Central memory CD8-positive, alpha-beta T cell (primary cell): ENCODE measurements at regions not wholly inside any gene's neighbourhood (a gene's known extent, or its start where the extent isn't known, plus 50 kb on each side); places are given as distances from the start of the nearest gene placed in this dataset.

ENCODE experiments used
- ATAC-seq: fragments of 150-1000 bp; cut with Tn5 transposase; replicated peaks from 2 replicates; pipeline ENCODE4 v1.10.0; 2022; ENCODE audit warnings: mild to moderate bottlenecking, moderate FRiP score, moderate number of reproducible peaks; ENCODE audit not compliant: poor library complexity, severe bottlenecking; ENCODE audit errors: extremely low read depth
- DNase-seq, 2 donors: peaks; one replicate each; pipeline ENCODE4 v3.0.0; 2021; ENCODE audit warnings: low spot score in 2 of 2
- H3K27ac Mint-ChIP-seq: one replicate; pipeline ENCODE4 v1.8.0; 2022; ENCODE audit warnings: low read depth, mild to moderate bottlenecking, moderate library complexity, mixed read lengths
- H3K27me3 Mint-ChIP-seq: one replicate; pipeline ENCODE4 v1.8.0; 2022; ENCODE audit warnings: mixed read lengths
- H3K36me3 Mint-ChIP-seq: one replicate; pipeline ENCODE4 v1.8.0; 2022; ENCODE audit warnings: mild to moderate bottlenecking, moderate library complexity, mixed read lengths; ENCODE audit not compliant: insufficient read depth
- H3K4me1 Mint-ChIP-seq: one replicate; pipeline ENCODE4 v1.8.0; 2022; ENCODE audit warnings: mixed read lengths
- H3K4me3 Mint-ChIP-seq: one replicate; pipeline ENCODE4 v1.8.0; 2022; ENCODE audit warnings: mild to moderate bottlenecking, moderate library complexity, mixed read lengths
- H3K9me3 Mint-ChIP-seq: one replicate; pipeline ENCODE4 v1.8.0; 2022; ENCODE audit warnings: mixed read lengths

DNA sequence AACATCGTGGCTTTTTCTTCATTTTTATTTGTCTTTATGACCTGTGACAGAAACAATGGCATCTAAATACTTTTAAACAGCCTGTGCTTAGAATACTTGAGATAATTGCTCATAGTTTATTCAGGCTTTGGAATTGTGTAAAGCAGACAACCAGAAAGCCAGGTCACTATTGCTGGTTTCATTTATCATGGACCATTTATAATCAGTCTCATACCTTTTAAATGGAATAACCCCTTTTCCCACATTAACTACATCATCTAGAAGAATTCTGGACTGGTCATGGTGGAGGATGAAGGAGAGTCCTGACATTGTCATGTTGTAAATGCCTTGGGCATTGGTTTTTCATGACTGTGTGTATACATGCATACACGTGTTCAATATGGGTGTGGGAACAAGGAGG lies 661.5 kb downstream of the EPM2A start:
- H3K4me1 Mint-ChIP-seq, result no peaks in the 10 kb centered on the region
- DNase-seq (no peak), ATAC-seq (no peak)
- H3K27ac Mint-ChIP-seq, result no peak overlapping the region
- no peaks in the 10 kb centered on the region for H3K9me3 Mint-ChIP-seq
- H3K27me3 Mint-ChIP-seq, result peaks cover 29% of the 10 kb centered on the region
- H3K36me3 Mint-ChIP-seq, result no peaks in the 10 kb centered on the region
- H3K4me3 Mint-ChIP-seq, result no peak overlapping the region

DNA sequence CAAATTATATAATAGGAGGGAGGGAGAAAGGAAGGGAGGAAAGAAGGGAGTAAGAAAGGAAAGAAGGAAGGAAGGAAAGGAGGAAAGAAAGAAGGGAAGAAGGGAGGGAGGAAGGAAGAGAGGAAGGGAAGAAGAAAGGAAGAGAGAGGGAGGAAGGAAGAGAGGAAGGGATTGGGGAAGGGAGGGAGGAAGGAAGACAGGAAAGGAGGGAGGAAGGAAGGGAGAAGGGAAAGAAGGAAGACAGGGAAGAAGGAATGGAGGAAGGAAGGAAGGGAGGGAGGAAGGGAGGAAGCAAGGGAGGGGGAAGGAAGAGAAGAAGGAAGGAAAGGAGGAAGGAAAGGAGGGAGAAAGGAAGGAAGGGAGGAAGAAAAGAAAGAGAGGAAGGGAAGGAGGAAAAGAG lies 660.5 kb downstream of the EPM2A start:
- no peak overlapping the region for H3K4me3 Mint-ChIP-seq
- H3K4me1 Mint-ChIP-seq, result no peaks in the 10 kb centered on the region
- H3K27me3 Mint-ChIP-seq, result peaks cover 21% of the 10 kb centered on the region
- no peak for DNase-seq
- ATAC-seq, result no peak
- H3K9me3 Mint-ChIP-seq, result no peaks in the 10 kb centered on the region
- H3K36me3 Mint-ChIP-seq, result no peaks in the 10 kb centered on the region
- H3K27ac Mint-ChIP-seq, result no peak overlapping the region

DNA sequence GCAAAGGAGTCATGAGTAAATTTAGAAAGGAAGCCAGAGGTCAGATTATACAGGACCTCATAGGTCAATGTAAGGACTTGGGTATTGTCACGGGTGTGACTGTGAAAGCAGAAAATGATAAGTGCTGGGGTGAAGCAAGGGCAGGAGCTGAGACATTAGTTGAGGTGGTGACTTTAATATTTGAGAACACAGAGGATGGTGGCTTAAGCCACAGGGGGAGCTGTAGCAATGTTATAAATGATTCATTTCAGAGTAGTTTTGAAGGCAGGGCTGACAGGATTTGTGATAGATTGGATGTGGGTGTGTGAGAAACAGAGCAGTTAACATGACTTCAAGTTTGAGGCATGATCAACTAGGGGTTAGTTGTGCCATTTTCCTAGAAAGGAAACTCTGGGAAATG lies 659.9 kb downstream of the EPM2A start:
- H3K4me1 Mint-ChIP-seq, result no peaks in the 10 kb centered on the region
- H3K27me3 Mint-ChIP-seq, result peaks cover 21% of the 10 kb centered on the region
- no peak for ATAC-seq
- no peak overlapping the region for H3K27ac Mint-ChIP-seq
- no peak for DNase-seq
- no peaks in the 10 kb centered on the region for H3K36me3 Mint-ChIP-seq
- no peak overlapping the region for H3K4me3 Mint-ChIP-seq
- H3K9me3 Mint-ChIP-seq, result no peaks in the 10 kb centered on the region

DNA sequence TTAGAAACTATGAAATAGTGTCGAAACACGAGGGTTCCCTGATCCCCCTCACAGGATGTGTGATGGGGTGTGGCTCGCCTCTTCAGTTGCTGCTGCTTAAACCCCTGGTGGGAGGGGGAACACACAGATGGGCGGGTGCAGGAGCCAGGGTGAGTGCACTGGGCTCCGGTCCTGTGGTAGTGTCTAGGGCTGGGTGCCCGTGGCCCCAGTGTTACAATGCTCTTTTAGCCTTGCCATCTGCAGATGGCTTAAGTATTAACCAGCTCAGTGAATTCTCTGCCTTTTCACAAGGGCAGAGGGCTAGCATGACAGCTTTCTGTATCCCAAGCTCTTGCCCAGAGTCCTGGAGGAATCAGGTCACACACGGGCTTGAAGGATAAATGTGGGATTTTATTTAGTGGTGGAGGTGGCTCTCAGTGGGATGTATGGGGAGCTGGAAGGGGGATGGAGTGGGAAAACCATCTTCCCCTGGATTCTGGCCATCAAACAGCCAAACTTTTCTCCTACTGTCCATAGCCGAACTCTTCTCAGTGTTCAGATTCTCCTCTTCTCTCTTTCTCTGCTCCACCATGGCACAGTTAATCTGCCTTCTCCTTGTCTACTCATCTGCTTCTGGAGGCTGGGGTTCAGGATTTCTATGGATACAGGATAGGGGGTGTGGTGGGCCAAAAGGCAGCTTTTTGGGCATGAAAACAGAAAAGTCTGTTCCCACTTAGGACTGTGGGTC lies 659.0 kb downstream of the EPM2A start:
- no peak overlapping the region for H3K27ac Mint-ChIP-seq

GRCh38 chr6:145077382-145077781 lies 657.9 kb downstream of the EPM2A start:
- no peaks in the 10 kb centered on the region for H3K9me3 Mint-ChIP-seq
- no peaks in the 10 kb centered on the region for H3K4me1 Mint-ChIP-seq
- ATAC-seq (no peak), DNase-seq (no peak)
- peaks cover 21% of the 10 kb centered on the region for H3K27me3 Mint-ChIP-seq
- no peaks in the 10 kb centered on the region for H3K36me3 Mint-ChIP-seq
- no peak overlapping the region for H3K4me3 Mint-ChIP-seq
- no peak overlapping the region for H3K27ac Mint-ChIP-seq

More for the DNA sequence above, 659.0 kb downstream of the EPM2A start:
- peaks cover 21% of the 10 kb centered on the region for H3K27me3 Mint-ChIP-seq
- H3K9me3 Mint-ChIP-seq, result no peaks in the 10 kb centered on the region
- no peaks in the 10 kb centered on the region for H3K36me3 Mint-ChIP-seq
- no peak overlapping the region for H3K4me3 Mint-ChIP-seq
- no peaks in the 10 kb centered on the region for H3K4me1 Mint-ChIP-seq
- ATAC-seq (no peak), DNase-seq (no peak)

DNA sequence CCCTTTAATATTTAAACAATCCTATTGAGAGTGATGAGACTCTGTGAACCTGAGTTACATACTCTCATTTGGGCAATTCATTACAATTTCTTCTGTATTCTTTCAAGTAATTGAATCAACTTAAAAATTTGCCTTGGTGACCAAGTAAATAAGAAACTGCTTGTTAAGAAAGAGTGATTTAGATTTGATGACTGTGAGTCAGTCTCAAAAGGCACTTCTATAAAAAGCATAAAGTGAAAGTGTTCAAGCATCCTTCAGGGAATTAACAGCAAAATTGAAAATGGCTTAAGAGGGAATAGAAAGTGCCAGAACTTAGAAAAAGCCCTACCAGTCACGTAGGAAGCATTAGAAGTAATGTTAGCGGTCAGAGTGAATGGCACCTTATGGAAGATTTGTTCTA lies 654.7 kb downstream of the EPM2A start:
- H3K4me3 Mint-ChIP-seq, result no peak overlapping the region
- H3K36me3 Mint-ChIP-seq, result peaks cover 1% of the 10 kb centered on the region
- no peaks in the 10 kb centered on the region for H3K9me3 Mint-ChIP-seq
- DNase-seq (no peak), ATAC-seq (no peak)
- no peaks in the 10 kb centered on the region for H3K4me1 Mint-ChIP-seq
- H3K27me3 Mint-ChIP-seq, result peaks cover 34% of the 10 kb centered on the region
- no peak overlapping the region for H3K27ac Mint-ChIP-seq

- ATAC-seq, result no peak
- no peak for DNase-seq
- Mint-ChIP-seq H3K9me3 (no peaks in the 10 kb centered on the region), H3K4me1 (no peaks in the 10 kb centered on the region), H3K27me3 (peaks cover 38% of the 10 kb centered on the region), H3K36me3 (peaks cover 1% of the 10 kb centered on the region), H3K4me3 (no peak overlapping the region), H3K27ac (no peak overlapping the region)
These were observed 653.6 kb downstream of the EPM2A start for GRCh38 chr6:145081677-145082076.

GRCh38 chr6:145082359-145082758 lies 653.0 kb downstream of the EPM2A start:
- H3K9me3 Mint-ChIP-seq, result no peaks in the 10 kb centered on the region
- ATAC-seq, result no peak

DNA sequence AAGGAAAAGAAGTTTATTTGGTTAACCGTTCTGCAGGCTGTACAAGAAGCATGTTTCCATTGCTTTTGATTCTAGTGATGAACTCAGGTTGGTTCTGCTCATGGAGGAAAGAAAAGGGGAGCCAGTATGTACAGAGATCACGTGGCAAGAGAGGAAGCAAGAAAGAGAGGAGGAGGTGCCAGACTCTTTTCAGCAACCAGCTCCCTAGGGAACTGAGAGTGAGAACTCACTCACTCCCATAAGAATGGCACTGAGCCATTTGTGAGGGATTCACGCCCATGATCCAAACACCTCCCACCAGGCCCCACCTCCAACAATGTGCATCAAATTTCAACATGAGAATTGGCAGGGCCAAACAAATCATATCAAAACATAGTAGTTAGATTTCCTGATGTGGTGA lies 649.1 kb downstream of the EPM2A start:
- peaks cover 1% of the 10 kb centered on the region for H3K36me3 Mint-ChIP-seq
- no peaks in the 10 kb centered on the region for H3K9me3 Mint-ChIP-seq
- H3K4me1 Mint-ChIP-seq, result no peaks in the 10 kb centered on the region
- peaks cover 45% of the 10 kb centered on the region for H3K27me3 Mint-ChIP-seq
- no peak for DNase-seq
- no peak for ATAC-seq
- H3K27ac Mint-ChIP-seq, result no peak overlapping the region
- H3K4me3 Mint-ChIP-seq, result no peak overlapping the region

More at GRCh38 chr6:145082359-145082758, 653.0 kb downstream of the EPM2A start:
- Mint-ChIP-seq H3K4me3 (no peak overlapping the region), H3K27me3 (peaks cover 31% of the 10 kb centered on the region), H3K36me3 (peaks cover 1% of the 10 kb centered on the region), H3K27ac (no peak overlapping the region), H3K4me1 (no peaks in the 10 kb centered on the region)
- no peak for DNase-seq

DNA sequence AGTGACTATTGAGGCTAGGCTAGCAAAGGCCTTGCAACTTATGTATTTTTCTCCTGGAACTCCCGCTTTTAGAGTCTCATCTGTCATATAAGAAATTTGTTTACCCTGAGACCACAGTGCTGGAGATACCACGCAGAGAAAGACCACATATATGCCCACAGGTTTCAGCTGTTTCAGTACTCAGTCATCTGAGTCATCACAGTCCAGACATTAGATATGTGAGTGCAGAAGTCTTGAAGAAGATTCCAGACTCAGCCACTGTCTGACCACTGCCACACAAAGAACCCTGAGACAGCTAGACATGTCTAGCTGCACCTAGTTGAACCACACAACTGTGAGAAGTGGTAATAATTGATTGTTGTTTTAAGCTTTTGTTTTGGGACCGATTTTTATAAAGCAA lies 648.3 kb downstream of the EPM2A start:
- DNase-seq, result no peak
- H3K4me3 Mint-ChIP-seq, result no peak overlapping the region
- no peaks in the 10 kb centered on the region for H3K4me1 Mint-ChIP-seq

DNA sequence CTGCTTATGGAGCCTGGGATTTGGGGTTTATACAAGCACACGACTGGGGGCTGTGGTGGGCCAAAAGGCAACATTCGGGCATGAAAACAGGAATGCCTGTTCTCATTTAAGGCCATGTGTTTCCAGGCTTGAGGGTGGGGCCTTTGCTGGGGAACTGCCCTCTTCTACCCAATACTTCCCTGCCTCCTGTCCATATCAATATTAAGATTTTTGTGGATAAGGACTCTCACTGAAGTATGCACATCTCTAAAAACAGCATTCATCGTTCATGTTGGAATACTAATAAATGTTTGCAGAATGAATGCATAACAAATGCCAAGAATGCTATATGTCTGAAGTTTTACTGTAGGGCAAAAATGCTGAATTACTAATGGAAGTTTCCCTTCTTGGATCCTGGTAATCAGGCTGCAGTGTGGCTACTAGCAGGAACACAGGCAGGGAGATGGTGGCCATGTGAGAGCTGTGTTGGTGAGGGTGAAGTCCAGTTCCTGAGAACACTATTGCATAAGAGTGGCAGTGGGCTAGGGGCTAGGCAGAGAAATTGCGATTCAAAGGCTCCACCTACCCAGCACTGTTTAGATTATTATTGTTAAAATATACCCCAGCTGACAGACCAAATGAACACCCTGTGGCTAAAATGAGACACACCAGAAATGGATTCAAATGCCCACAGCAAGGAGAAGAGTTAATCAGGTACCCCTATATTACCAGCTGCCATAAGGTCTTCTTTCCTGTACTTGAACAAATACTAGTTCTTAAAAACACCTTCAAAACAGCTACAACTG lies 644.3 kb downstream of the EPM2A start:
- Mint-ChIP-seq H3K27ac (no peak overlapping the region), H3K9me3 (no peaks in the 10 kb centered on the region), H3K4me1 (no peaks in the 10 kb centered on the region), H3K36me3 (no peaks in the 10 kb centered on the region), H3K27me3 (peaks cover 44% of the 10 kb centered on the region), H3K4me3 (no peak overlapping the region)
- no peak for DNase-seq
- no peak for ATAC-seq

More for the DNA sequence above, 648.3 kb downstream of the EPM2A start:
- peaks cover 1% of the 10 kb centered on the region for H3K36me3 Mint-ChIP-seq
- H3K27ac Mint-ChIP-seq, result no peak overlapping the region
- peaks cover 53% of the 10 kb centered on the region for H3K27me3 Mint-ChIP-seq
- ATAC-seq, result no peak
- H3K9me3 Mint-ChIP-seq, result no peaks in the 10 kb centered on the region

DNA sequence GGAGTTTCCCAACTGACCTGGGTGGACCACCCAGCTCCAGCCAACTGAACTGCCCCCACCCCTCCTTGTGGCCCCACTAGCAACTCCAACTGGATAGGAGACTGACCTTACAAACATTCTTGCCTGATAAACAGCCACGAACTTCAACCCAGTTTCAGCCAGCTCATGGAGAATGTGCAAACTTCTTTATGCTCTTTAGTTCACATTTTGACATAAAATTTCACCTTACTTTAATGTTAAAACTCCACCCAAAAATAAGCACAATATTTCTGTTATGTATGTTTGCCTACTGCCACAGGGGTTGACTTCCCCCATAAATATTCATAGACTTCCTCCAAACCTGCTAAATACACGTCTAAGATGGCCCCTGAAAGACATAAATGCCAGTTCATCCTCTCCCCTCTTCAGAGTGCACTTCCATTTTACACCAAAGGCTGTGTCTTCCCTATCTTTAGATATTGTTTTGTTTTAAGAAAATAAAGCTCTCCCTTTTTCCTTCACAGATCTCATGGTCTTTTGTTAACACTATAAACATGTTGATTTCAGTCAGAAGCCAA lies 643.7 kb downstream of the EPM2A start:
- DNase-seq (no peak), ATAC-seq (no peak)
- no peaks in the 10 kb centered on the region for H3K9me3 Mint-ChIP-seq
- no peak overlapping the region for H3K27ac Mint-ChIP-seq
- no peaks in the 10 kb centered on the region for H3K4me1 Mint-ChIP-seq
- no peak overlapping the region for H3K4me3 Mint-ChIP-seq
- peaks cover 40% of the 10 kb centered on the region for H3K27me3 Mint-ChIP-seq
- H3K36me3 Mint-ChIP-seq, result no peaks in the 10 kb centered on the region

DNA sequence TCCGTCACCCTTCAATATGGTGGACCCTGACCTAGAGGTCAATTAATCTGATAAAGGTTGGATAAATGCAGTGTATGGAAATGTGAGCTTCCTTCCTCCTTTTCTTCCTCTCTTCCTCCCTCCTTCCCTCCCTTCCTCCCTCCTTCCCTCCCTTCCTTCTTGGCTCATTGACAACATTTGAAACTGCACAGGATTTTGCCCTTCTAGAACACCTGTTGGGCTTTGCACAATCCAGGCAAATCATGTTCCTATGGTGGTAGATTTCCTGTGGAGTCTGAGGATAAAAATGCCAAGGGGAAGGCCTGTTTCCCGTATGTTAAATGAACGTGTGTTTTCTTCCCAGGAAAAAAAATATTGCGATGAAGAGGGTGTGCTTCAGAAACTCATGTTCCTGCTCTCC lies 642.8 kb downstream of the EPM2A start:
- ATAC-seq (no peak), DNase-seq (no peak)
- Mint-ChIP-seq H3K4me3 (no peak overlapping the region), H3K9me3 (peaks cover 3% of the 10 kb centered on the region), H3K27me3 (peaks cover 40% of the 10 kb centered on the region), H3K36me3 (no peaks in the 10 kb centered on the region), H3K4me1 (no peaks in the 10 kb centered on the region), H3K27ac (no peak overlapping the region)
